ENCODE measurements at regions not wholly inside any gene's neighbourhood (a gene's known extent, or its start where the extent isn't known, plus 50 kb on each side); places are given as distances from the start of the nearest gene placed in this dataset.
"Not testable (repeated sequence)": the region's sequence is repeated elsewhere in the genome, so short reads cannot be mapped to it uniquely, and the experiment has no call there.

DNA sequence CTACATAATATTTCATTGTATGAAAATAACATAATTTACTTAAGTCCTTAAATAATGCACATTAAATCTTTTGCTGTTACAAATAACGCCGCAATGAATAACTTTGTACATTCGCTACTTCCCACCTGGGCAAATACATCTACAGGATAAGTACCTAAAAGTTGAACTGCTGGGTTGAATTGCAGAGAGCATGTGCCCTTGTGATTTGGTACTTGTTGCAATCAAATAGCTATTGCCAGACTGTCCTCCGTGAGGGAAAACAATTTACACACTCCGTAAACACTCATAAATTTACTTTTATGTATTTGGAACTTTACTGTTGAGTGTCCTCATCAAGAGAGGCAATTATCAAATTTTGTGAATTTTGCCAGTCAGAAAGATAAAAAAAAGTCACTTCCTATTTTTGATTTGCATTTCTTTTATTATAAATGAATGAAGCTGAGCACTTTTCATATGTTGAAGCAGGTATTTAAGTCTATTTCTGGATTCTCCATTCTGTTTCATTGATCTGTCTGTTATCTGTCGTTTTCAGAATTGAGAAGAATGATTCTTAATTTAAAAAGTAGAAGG is 140.8 kb upstream of the SERTAD2 start:
- no peak for DNase-seq (ENCODE audit: low read depth in 2 of 2)

GRCh38 chr2:64795024-64795592 is 141.4 kb upstream of the SERTAD2 start:
- DNase-seq (ENCODE audit: low read depth in 2 of 2) = peak; percentile 40 to 70

DNA sequence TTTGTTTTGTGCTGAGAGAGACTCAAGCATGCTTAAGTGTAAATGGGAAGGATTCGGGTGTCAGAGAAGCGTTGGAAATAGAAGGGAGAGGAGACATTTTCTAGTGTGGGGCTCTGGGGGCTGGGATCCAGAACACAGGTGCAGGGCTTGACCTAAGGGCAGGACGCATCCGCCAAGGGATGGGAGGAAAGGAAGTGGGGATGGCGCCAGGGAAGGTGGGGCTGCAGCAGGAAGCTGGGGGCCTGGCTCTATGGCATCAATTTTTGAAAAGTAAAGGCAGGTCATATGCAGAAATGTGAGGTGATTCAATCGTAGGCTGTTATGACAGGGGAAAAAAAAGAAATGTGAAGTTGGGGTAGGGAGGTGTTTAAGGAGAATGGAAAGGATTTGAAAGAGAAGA is 143.2 kb upstream of the SERTAD2 start:
- DNase-seq (ENCODE audit: low read depth in 2 of 2) = peak in 1 of 2 donors; percentile 89

DNA sequence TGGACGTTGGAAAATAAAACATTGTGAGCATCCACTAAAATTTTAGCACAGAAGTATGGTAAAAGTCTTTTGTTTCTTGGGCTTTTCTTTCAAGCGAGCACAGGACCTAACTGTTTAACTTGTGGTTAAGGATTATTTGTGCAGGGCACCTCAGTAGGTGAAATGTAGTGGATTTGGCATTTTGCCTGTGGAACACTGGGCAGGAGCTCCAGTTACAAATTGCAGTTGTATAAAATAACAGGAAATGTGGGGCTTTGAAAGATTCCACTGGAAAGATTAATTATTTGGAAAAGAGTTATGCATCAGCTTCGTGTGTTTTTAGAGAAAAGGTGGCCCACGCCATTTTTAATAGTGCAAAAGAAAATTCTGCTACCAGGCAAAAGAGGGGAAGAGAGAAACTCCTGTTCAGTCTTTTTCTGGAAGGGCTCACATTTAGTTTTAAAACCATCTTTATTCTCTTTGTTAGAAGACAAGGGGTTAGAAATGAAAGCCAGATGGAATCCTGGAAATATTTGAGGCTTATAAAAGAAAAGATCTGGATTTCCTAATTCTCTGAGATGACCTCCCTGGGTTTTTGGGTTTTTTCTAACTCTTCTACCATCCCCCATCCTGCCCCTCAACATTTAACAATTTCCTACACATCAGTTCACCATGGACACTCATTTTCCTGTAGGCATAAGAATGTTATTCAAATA is 144.3 kb upstream of the SERTAD2 start:
- peak; percentile 61 to 94 for DNase-seq (ENCODE audit: low read depth in 2 of 2)

GRCh38 chr2:64799592-64800252 is 146.0 kb upstream of the SERTAD2 start:
- no peak for DNase-seq (ENCODE audit: low read depth in 2 of 2)

GRCh38 chr2:64803776-64804175 is 150.1 kb upstream of the SERTAD2 start:
- no peak for DNase-seq (ENCODE audit: low read depth in 2 of 2)

DNA sequence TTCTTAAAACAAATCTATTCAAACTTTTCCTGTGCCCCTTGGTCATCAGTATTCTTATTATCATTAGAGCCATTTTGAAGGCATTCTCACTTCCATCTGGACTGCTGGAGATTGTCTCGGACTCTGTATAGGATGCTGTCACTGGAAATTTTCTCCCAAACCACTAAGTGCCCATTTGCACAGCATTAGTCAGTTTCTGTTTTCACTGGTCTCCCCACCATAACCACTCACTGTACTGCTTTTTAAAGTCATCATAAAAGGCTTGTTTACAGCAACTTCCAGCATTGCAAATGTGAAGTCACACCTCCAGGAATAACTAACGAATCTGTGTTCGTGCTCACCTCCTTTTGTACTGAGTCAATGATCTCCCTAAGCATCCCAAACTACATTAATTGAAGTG is 150.9 kb upstream of the SERTAD2 start:
- no peak for DNase-seq (ENCODE audit: low read depth in 2 of 2)

GRCh38 chr2:64807417-64807816 is 153.7 kb upstream of the SERTAD2 start:
- peak in 1 of 2 donors; percentile 97 for DNase-seq (ENCODE audit: low read depth in 2 of 2)

GRCh38 chr2:64808092-64808491 is 154.4 kb upstream of the SERTAD2 start:
- no peak for DNase-seq (ENCODE audit: low read depth in 2 of 2)

GRCh38 chr2:64808754-64809153 is 155.0 kb upstream of the SERTAD2 start:
- DNase-seq (ENCODE audit: low read depth in 2 of 2) = no peak

GRCh38 chr2:64809216-64809615 is 155.5 kb upstream of the SERTAD2 start:
- peak in 1 of 2 donors; percentile 61 for DNase-seq (ENCODE audit: low read depth in 2 of 2)

GRCh38 chr2:64812285-64812684 is 158.6 kb upstream of the SERTAD2 start:
- DNase-seq (ENCODE audit: low read depth in 2 of 2) = peak; percentile 75 to 96

DNA sequence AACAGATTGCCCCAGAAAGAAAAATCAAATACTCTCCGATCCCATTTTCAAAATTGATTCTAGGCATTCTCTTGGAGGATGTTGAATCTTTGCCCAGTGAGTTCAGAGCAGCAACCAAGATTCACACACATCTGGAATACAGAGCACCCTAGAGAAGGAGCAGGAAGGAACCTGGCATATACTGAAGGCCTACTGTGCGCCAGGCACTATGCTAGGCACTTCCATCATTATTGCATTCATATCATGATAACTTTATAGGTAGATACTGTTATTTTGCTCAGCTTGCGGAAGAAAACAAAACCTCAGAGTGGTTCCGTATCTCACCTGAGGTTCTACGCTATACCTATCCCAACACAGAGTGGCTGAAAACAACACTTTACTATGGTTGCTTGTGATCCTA is 160.3 kb upstream of the SERTAD2 start:
- DNase-seq (ENCODE audit: low read depth in 2 of 2) = no peak

DNA sequence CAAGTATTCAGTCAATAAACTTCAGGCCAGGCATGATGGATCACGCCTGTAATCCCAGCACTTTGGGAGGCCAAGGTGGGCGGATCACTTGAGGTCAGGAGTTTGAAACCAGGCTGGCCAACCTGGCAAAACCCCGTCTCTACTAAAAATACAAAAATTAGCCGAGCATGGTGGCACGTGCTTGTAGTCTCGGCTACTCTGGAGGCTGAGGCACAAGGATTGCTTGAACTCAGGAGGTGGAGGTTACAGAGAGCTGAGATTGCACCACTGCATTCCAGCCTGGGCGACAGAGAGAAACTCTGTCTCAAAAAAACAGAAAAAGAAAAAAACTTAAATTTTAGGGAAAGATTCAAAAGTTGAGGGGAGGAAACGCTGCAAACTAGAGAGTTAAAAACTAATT is 162.8 kb upstream of the SERTAD2 start:
- not testable (repeated sequence) for DNase-seq (ENCODE audit: low read depth in 2 of 2)

DNA sequence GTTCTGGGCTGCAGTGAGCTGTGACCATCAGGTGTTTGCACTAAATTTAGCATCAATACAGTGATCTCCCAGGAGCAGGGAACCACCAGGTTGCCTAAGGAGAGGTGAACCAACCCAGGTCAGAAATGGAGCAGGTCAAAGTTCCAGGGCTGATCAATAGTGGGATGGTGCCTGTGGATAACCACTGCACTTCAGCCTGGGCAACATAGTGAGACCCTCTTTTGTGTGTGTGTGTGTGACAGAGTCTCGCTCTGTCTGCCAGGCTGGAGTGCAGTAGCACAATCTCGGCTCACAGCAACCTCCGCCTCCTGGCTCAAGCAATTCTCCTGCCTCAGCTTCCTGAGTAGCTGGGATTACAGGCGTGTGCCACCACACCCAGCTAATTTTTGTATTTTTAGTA is 163.7 kb upstream of the SERTAD2 start:
- no peak for DNase-seq (ENCODE audit: low read depth in 2 of 2)

DNA sequence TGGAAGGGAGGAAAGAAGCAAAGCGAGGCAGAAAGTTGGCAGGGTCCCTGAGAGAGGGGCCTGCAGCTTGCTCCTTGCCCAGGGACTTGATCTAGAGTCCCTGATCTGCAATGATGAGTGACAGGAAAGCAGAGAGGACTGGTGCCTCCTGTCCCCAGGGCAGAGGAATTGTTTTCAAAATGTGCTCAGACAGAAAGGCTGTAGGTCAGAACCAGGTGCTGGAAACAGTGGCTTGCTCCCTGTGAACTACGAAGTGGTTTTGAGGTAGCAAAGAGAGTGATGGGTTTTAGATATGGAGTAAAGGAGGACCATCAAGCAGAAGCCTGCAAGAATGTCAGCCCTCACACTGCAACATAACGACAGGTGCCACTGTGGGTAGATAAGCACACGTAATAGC is 164.9 kb upstream of the SERTAD2 start:
- DNase-seq (ENCODE audit: low read depth in 2 of 2) = no peak

DNA sequence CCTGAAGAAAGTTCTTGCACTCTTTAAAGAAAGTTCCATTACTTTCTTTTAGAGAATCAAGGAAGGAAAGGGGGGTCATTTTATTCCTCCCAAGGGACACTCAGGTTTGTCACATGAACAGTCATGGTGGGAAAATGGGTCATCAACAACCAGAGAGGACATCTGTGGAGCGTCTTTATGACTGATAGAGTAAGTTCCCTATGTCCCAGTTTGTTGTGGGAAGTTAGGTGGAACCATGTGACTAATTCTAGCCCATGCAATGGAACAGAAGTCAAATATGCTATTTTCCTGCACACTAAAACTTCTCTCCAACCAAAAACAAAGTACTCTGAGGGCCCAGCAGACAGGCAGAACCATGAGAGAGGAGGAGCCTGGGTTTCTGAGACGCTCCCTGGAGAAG is 165.6 kb upstream of the SERTAD2 start:
- DNase-seq (ENCODE audit: low read depth in 2 of 2) = peak in 1 of 2 donors; percentile 63

DNA sequence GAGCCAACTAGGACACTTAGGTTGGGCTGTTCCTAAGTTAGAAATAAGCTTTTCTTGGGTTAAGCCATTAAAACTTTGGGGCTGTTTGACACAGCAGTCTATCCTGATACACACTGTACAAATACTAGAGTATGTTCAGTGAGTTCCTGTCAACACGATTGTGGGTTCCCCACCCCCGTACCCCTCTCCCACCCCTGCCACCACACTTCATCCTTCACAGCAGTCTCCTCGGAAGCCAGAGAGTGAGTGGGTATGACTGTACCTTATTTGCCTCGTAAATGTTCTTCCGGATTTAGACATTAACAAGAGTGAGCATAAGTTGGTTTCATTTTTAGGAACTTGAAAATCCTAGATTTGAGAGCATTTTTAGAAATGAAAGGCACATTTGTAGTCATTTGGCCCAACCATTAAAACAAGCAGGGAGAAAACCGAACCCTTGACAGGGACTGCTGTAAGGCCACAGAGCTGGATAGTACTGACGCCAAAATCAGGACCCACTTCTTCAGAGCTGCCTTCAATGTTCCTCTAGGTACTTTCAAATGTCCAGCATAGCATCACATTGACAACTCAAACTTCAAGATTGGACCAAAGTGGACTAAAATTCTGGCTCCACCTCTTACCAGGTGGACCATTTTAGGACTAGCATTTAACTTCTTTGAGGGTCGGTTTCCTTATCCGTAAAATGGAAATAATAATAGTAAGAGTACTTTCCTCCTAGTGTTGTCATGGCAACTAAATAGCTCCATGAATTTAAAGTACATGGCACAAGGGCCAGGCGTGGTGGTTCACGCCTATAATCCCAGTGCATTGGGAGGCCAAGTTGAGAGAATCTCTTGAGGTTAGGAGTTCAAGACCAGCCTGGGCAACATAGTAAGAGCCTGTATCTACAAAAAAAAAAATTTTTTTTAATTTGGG is 166.3 kb upstream of the SERTAD2 start:
- no peak for DNase-seq (ENCODE audit: low read depth in 2 of 2)

DNA sequence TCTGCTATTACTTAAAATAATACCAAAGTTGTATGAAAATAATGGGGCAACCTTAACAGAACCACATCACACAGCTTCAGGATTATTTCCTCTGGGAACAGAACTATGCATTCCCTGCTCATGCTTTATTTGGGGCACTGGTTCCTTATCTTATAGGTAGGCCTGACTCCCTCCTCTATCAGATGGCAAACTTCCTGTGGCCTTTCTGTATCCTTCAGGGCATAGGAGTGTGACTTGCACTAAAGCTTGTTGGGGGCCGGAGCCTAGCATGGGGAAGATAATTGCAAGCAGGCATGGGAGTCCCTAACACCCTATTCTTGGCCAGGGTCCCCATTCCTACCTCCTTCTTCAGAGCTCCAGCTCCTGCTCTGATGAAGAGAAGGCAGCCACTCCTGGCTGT is 167.2 kb upstream of the SERTAD2 start:
- DNase-seq (ENCODE audit: low read depth in 2 of 2) = no peak

DNA sequence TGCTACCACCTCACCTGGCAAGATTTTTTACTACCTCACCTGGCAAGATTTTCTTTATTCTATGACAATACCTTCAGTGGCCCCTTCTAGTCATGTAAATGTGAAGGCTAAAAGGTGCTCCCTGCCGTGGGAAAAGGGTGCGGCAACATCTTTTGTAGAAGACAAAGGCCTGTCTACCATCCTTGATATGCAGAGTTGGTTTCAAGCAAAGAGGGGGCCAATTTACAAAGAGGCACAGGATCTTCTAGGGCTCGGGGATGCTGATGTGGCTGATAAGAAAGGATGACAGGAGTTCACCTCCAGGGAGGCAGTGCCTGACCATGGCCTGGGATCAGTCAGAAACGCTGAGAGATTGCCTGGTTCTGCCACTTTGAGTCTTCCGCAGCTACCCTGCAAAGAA is 165.4 kb upstream of the SLC1A4 start:
- DNase-seq (ENCODE audit: low read depth in 2 of 2) = no peak

DNA sequence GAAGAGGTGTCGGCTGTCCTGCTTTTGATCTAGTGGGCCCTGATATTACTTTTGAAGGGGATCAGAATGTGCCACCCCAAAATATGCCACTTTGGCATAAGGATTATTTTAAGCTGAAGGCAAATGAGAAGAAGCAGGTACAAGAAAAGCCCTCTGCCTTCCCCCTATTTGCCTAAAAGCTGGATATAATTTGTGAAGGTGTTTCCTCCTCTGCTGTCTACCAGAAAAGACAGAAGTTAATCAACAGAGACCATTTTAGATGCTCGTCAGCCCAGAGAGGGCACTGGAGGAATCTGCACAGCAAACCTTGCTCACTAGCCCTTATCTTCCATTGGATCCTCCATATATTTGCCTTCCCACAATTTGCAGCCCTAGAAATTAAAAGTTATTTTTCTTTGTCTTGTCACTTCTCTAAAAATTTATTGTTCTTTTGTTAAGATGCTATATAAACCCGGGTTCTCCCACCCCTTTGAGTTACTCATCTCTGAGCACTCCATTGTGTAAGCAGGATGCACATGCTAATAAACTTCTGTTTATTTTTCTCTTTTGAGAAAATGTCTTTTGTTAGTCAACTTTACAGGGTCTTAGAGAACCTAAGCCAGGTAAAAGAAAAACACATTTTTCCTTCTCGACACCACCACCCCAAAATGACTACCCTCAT is 163.2 kb upstream of the SLC1A4 start:
- peak in 1 of 2 donors; percentile 65 for DNase-seq (ENCODE audit: low read depth in 2 of 2)
